Hepatocyte (in vitro differentiated cells): ENCODE measurements at regions not wholly inside any gene's neighbourhood (a gene's known extent, or its start where the extent isn't known, plus 50 kb on each side); places are given as distances from the start of the nearest gene placed in this dataset.

ENCODE experiments used
- EZH2 ChIP-seq: fragments of 200-600 bp; sonication (generic); IDR thresholded peaks from 2 replicates; pipeline ENCODE4 v1.6.1; 2016; ENCODE audit warnings: antibody characterized with exemption, mild to moderate bottlenecking, borderline replicate concordance
- EZH2phosphoT487 ChIP-seq: fragments of 200-600 bp; sonication (generic); IDR thresholded peaks from one replicate; pipeline ENCODE4 v1.6.1; 2018; ENCODE audit warnings: antibody characterized with exemption, mild to moderate bottlenecking, low read depth, moderate library complexity; ENCODE audit not compliant: unreplicated experiment, severe bottlenecking
- TF ChIP-seq, protein P1 (sequence below): fragments of 200-600 bp; sonication (generic); IDR thresholded peaks from 2 replicates; pipeline ENCODE4 v1.5.1; 2016; ENCODE audit warnings: antibody characterized with exemption, mild to moderate bottlenecking; ENCODE audit not compliant: poor library complexity

DNA sequence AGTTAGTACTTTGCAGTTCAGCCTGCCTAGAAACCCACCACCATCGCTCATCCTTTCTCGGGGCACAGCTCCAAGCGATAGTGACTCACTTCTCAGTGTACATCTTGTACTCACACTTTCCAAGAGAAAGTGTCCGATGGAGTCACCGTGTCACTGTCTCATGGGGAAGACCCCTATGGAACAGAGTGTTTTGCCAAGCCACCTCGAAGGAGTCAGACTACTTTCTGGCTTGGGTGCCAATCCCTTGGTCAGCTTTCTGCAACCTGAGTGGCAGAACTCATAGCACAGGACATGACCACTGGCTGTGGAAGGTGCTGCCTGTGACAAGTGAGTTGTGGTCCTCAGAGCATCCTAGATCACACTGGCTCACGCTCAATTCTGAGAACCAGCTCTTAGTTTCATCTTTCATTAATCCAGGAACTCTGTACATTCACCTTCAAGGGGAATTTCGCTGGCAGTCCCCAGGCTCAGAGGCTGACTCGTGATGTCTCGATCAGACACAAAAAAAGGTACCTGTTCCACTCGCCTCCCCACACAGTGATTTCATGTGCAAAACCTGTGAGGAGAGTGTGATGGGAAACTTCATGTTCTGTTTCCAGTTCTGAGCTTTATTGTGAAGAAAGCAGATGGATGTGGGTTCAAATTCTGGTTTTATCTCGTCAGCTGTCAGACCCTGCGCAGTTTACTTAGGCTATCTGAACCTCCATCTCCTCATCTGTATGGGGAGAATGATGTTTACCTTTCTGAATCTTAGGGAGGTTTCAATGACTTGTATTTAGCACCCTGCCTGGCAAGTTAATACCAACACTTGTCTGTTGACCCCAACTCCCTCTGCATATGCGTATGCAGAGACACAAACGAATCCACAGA lies 127.3 kb upstream of the CCND2 start:
- TF ChIP-seq, protein P1, sequence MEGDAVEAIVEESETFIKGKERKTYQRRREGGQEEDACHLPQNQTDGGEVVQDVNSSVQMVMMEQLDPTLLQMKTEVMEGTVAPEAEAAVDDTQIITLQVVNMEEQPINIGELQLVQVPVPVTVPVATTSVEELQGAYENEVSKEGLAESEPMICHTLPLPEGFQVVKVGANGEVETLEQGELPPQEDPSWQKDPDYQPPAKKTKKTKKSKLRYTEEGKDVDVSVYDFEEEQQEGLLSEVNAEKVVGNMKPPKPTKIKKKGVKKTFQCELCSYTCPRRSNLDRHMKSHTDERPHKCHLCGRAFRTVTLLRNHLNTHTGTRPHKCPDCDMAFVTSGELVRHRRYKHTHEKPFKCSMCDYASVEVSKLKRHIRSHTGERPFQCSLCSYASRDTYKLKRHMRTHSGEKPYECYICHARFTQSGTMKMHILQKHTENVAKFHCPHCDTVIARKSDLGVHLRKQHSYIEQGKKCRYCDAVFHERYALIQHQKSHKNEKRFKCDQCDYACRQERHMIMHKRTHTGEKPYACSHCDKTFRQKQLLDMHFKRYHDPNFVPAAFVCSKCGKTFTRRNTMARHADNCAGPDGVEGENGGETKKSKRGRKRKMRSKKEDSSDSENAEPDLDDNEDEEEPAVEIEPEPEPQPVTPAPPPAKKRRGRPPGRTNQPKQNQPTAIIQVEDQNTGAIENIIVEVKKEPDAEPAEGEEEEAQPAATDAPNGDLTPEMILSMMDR: no peak
- TF ChIP-seq EZH2 (no peak), EZH2phosphoT487 (no peak)
